Astrocyte (in vitro differentiated cells and primary cell): ENCODE measurements at regions not wholly inside any gene's neighbourhood (a gene's known extent, or its start where the extent isn't known, plus 50 kb on each side); places are given as distances from the start of the nearest gene placed in this dataset.

Experiments
- DNase-seq: peaks from one replicate; pipeline ENCODE4 v3.0.0-alpha.2; 2010; ENCODE audit warnings: low read depth
- FAIRE-seq: peaks from 2 replicates; lab custom pipeline; 2011; peaks lifted over from hg19 to GRCh38; lab: Jason Lieb, UNC
- H2AFZ ChIP-seq: 2 replicates; pipeline ENCODE4 v1.6.0; 2012; ENCODE audit warnings: low read depth, low read length, inconsistent platforms
- H3K27ac ChIP-seq: 2 replicates; pipeline ENCODE4 v1.5.1; 2011; ENCODE audit warnings: low read depth, low read length, inconsistent platforms
- H3K27me3 ChIP-seq: 2 replicates; pipeline ENCODE4 v1.6.0; 2011; ENCODE audit warnings: low read length, inconsistent platforms; ENCODE audit not compliant: insufficient read depth
- H3K36me3 ChIP-seq: 2 replicates; pipeline ENCODE4 v1.5.1; 2011; ENCODE audit warnings: low read length, inconsistent platforms; ENCODE audit not compliant: insufficient read depth
- H3K4me1 ChIP-seq: 2 replicates; pipeline ENCODE4 v1.5.1; 2011; ENCODE audit warnings: low read length, inconsistent platforms; ENCODE audit not compliant: insufficient read depth
- H3K4me2 ChIP-seq: 2 replicates; pipeline ENCODE4 v1.6.0; 2012; ENCODE audit warnings: low read length, inconsistent platforms
- H3K4me3 ChIP-seq: 2 replicates; pipeline ENCODE4 v1.5.1; 2011; ENCODE audit warnings: low read depth, mild to moderate bottlenecking, low read length, inconsistent platforms; ENCODE audit not compliant: insufficient read depth
- H3K79me2 ChIP-seq: 2 replicates; pipeline ENCODE4 v1.6.0; 2012; ENCODE audit warnings: mild to moderate bottlenecking, low read length, inconsistent platforms; ENCODE audit not compliant: insufficient read depth
- H3K9ac ChIP-seq: 2 replicates; pipeline ENCODE4 v1.6.0; 2012; ENCODE audit warnings: mild to moderate bottlenecking, low read length, inconsistent platforms
- H3K9me3 ChIP-seq: 2 replicates; pipeline ENCODE4 v1.5.1; 2012; ENCODE audit warnings: low read depth, mild to moderate bottlenecking, low read length, inconsistent platforms; ENCODE audit not compliant: insufficient read depth
- H4K20me1 ChIP-seq: 2 replicates; pipeline ENCODE4 v1.6.0; 2012; ENCODE audit warnings: low read length, inconsistent platforms; ENCODE audit not compliant: insufficient read depth
- H3K27ac Mint-ChIP-seq: one replicate; pipeline ENCODE4 v1.8.0; 2021; ENCODE audit warnings: mild to moderate bottlenecking, mixed read lengths; ENCODE audit not compliant: unreplicated experiment
- H3K27me3 Mint-ChIP-seq: one replicate; pipeline ENCODE4 v1.8.0; 2021; ENCODE audit warnings: low read depth, mixed read lengths; ENCODE audit not compliant: unreplicated experiment
- H3K36me3 Mint-ChIP-seq: one replicate; pipeline ENCODE4 v1.8.0; 2021; ENCODE audit warnings: low read depth, mixed read lengths; ENCODE audit not compliant: unreplicated experiment
- H3K4me1 Mint-ChIP-seq: one replicate; pipeline ENCODE4 v1.8.0; 2021; ENCODE audit warnings: low read depth, mixed read lengths; ENCODE audit not compliant: unreplicated experiment
- H3K4me3 Mint-ChIP-seq: one replicate; pipeline ENCODE4 v1.8.0; 2021; ENCODE audit warnings: mild to moderate bottlenecking, moderate library complexity, mixed read lengths; ENCODE audit not compliant: unreplicated experiment
- H3K9me3 Mint-ChIP-seq: one replicate; pipeline ENCODE4 v1.8.0; 2021; ENCODE audit warnings: mild to moderate bottlenecking, mixed read lengths; ENCODE audit not compliant: unreplicated experiment
- CTCF ChIP-seq: IDR thresholded peaks from 2 replicates; pipeline ENCODE4 v1.5.1; 2011; ENCODE audit warnings: low read depth, mild to moderate bottlenecking, inconsistent platforms, low read length, moderate library complexity; ENCODE audit not compliant: insufficient read depth
- EZH2 ChIP-seq: IDR thresholded peaks from 2 replicates; pipeline ENCODE4 v1.6.1; 2012; ENCODE audit warnings: mild to moderate bottlenecking, low read length, inconsistent platforms; ENCODE audit not compliant: insufficient read depth

- no peaks in the 10 kb centered on the region for H3K4me1 ChIP-seq
- Mint-ChIP-seq H3K27ac (no peak overlapping the region), H3K4me1 (peaks cover 9% of the 10 kb centered on the region), H3K36me3 (no peaks in the 10 kb centered on the region), H3K27me3 (no peaks in the 10 kb centered on the region), H3K9me3 (no peaks in the 10 kb centered on the region), H3K4me3 (no peak overlapping the region)
- no peaks in the 10 kb centered on the region for H3K9me3 ChIP-seq
- no peak overlapping the region for H3K9ac ChIP-seq
- no peak overlapping the region for H3K27ac ChIP-seq
- no peaks in the 10 kb centered on the region for H4K20me1 ChIP-seq
- H3K79me2 ChIP-seq: no peaks in the 10 kb centered on the region
- TF ChIP-seq EZH2 (no peak), CTCF (no peak)
- FAIRE-seq: no peak
- no peak overlapping the region for H3K4me3 ChIP-seq
- DNase-seq: no peak
- no peak overlapping the region for H2AFZ ChIP-seq
- no peaks in the 10 kb centered on the region for H3K36me3 ChIP-seq
- H3K4me2 ChIP-seq: no peak overlapping the region
- no peaks in the 10 kb centered on the region for H3K27me3 ChIP-seq
These were observed 303.4 kb downstream of the KBTBD8 start for GRCh38 chr3:67301556-67301955.

- no peak overlapping the region for H3K27ac Mint-ChIP-seq
- FAIRE-seq: no peak
- H3K79me2 ChIP-seq: no peaks in the 10 kb centered on the region
These were observed 304.4 kb downstream of the KBTBD8 start for GRCh38 chr3:67302489-67302888.

More at GRCh38 chr3:67302489-67302888, 304.4 kb downstream of the KBTBD8 start:
- Histone ChIP-seq H4K20me1 (no peaks in the 10 kb centered on the region), H3K4me3 (no peak overlapping the region), H3K4me2 (no peak overlapping the region), H3K9ac (no peak overlapping the region), H3K9me3 (no peaks in the 10 kb centered on the region), H3K27ac (no peak overlapping the region), H3K36me3 (no peaks in the 10 kb centered on the region), H3K27me3 (no peaks in the 10 kb centered on the region), H2AFZ (no peak overlapping the region), H3K4me1 (no peaks in the 10 kb centered on the region)
- no peak overlapping the region for H3K4me3 Mint-ChIP-seq
- H3K4me1 Mint-ChIP-seq: peaks cover 4% of the 10 kb centered on the region
- DNase-seq: no peak
- TF ChIP-seq CTCF (no peak), EZH2 (no peak)
- no peaks in the 10 kb centered on the region for H3K27me3 Mint-ChIP-seq
- no peaks in the 10 kb centered on the region for H3K9me3 Mint-ChIP-seq
- H3K36me3 Mint-ChIP-seq: no peaks in the 10 kb centered on the region
